D341Med (cell line): ENCODE measurements at regions not wholly inside any gene's neighbourhood (a gene's known extent, or its start where the extent isn't known, plus 50 kb on each side); places are given as distances from the start of the nearest gene placed in this dataset.
"Not testable (repeated sequence)": the region's sequence is repeated elsewhere in the genome, so short reads cannot be mapped to it uniquely, and the experiment has no call there.

Experiments used
- DNase-seq: peaks from one replicate; pipeline ENCODE4 v3.0.0; 2012; ENCODE audit warnings: low spot score

GRCh38 chr9:85880507-85880906 is 60.4 kb upstream of the NAA35 start:
- not testable (repeated sequence) for DNase-seq

- no peak for DNase-seq
These were observed 56.7 kb upstream of the NAA35 start for GRCh38 chr9:85884256-85884655.

GRCh38 chr9:85890962-85891361 is 50.0 kb upstream of the NAA35 start:
- DNase-seq, result no peak
